ENCODE measurements at regions not wholly inside any gene's neighbourhood (a gene's known extent, or its start where the extent isn't known, plus 50 kb on each side); places are given as distances from the start of the nearest gene placed in this dataset.

DNA sequence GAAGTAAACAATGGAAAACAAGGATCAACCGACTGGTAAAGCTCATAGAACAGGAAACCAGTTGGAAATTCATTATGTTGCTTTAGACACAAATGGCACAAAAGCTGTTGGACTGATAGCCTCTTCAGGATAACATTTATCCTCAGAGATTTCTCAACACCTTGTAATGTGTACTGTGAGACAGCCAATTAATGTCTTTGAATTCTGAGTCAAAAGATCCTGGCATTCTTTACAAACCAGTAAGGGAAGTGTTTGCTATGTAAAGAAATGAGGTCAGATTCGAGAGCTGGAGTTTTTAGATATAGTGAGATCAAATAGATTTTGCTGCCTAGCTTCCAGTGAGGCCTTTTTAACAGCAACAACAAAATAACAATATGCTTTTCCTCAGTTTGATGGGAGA lies 439.2 kb downstream of the C6orf118 start:
- H3K36me3 ChIP-seq (ENCODE audit: control insufficient read depth, insufficient read depth, low read length), result no peaks in the 10 kb centered on the region
- no peak overlapping the region for H3K9ac ChIP-seq (ENCODE audit: low read depth, low read length)
- H2BK20ac ChIP-seq (ENCODE audit: low read depth, low read length), result no peak overlapping the region
- H3K4ac ChIP-seq (ENCODE audit: low read depth, low read length), result no peak overlapping the region
- TF ChIP-seq BHLHE40 (IDR thresholded peaks at IDR 0.05; ENCODE audit: low read depth, low read length), result no peak
- TF ChIP-seq, protein P1, sequence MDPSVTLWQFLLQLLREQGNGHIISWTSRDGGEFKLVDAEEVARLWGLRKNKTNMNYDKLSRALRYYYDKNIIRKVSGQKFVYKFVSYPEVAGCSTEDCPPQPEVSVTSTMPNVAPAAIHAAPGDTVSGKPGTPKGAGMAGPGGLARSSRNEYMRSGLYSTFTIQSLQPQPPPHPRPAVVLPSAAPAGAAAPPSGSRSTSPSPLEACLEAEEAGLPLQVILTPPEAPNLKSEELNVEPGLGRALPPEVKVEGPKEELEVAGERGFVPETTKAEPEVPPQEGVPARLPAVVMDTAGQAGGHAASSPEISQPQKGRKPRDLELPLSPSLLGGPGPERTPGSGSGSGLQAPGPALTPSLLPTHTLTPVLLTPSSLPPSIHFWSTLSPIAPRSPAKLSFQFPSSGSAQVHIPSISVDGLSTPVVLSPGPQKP (IDR thresholded peaks at IDR 0.05; ENCODE audit: borderline replicate concordance, low read depth, low read length), result no peak
- TF ChIP-seq CEBPB (IDR thresholded peaks at IDR 0.05; ENCODE audit: low read depth, low read length), result no peak
- no peaks in the 10 kb centered on the region for H3K4me1 ChIP-seq (ENCODE audit: control insufficient read depth, insufficient read depth, low read length)
- no peak overlapping the region for H3K23ac ChIP-seq (ENCODE audit: low read depth, low read length)
- no peak overlapping the region for H3K4me3 ChIP-seq (ENCODE audit: insufficient read depth, low read depth, low read length)
- H2AK5ac ChIP-seq (ENCODE audit: low read depth, low read length), result no peak overlapping the region
- H4K91ac ChIP-seq (ENCODE audit: insufficient read depth, low read depth, low read length), result no peak overlapping the region
- no peaks in the 10 kb centered on the region for H3K9me1 ChIP-seq (ENCODE audit: insufficient read depth, low read length)
- no peaks in the 10 kb centered on the region for H3K79me1 ChIP-seq (ENCODE audit: low read depth in 1 of 2, low read length in 2 of 2)
- intact Hi-C loops (cut with micrococcal nuclease), result no loop called here
- no peak overlapping the region for H3K14ac ChIP-seq (replicated peaks; ENCODE audit: low read depth, low read length)
- H3K56ac ChIP-seq (ENCODE audit: extremely low read depth, insufficient read depth, low read length), result no peak overlapping the region
- no peak overlapping the region for H3K18ac ChIP-seq (ENCODE audit: low read depth, low read length)
- no TSS peak for BruUV-seq (replicated peaks)
- no peak overlapping the region for H2AK9ac ChIP-seq (replicated peaks; ENCODE audit: low read depth, low read length, poor library complexity)
- DNase-seq, result no peak
- H3K27me3 ChIP-seq (ENCODE audit: control insufficient read depth, insufficient read depth, low read length), result no peaks in the 10 kb centered on the region
- H3K9me3 ChIP-seq (ENCODE audit: control insufficient read depth, insufficient read depth, low read length), result peaks cover 8% of the 10 kb centered on the region
- H4K20me1 ChIP-seq (ENCODE audit: insufficient read depth, low read length), result no peaks in the 10 kb centered on the region
- H2BK15ac ChIP-seq (ENCODE audit: low read depth, low read length), result no peak overlapping the region
- dilution Hi-C loops (cut with HindIII; ENCODE audit: low sequenced_read_pairs, unreplicated experiment), result no loop called here
- H2BK5ac ChIP-seq (ENCODE audit: low read depth, low read length, poor library complexity, severe bottlenecking), result no peak overlapping the region
- H3K27ac ChIP-seq (ENCODE audit: insufficient read depth, low read length), result no peak overlapping the region
- no peak overlapping the region for H4K5ac ChIP-seq (ENCODE audit: low read depth, low read length)
- no CpG with 5 or more reads among the region's 2 CpGs for WGBS, 2 experiments (ENCODE audit: extremely low coverage in 2 of 2, insufficient read length in 1 of 2)
- POLR2A ChIA-PET (ENCODE audit: unreplicated experiment), result no interaction called here
- CTCF ChIA-PET, result no interaction called here
- ATAC-seq (ENCODE audit: low read depth), result no peak
- H4K8ac ChIP-seq (ENCODE audit: low read depth in 2 of 2, low read length in 2 of 2), result no peak overlapping the region
- in situ Hi-C loops (cut with MboI; ENCODE audit: low sequenced_read_pairs), result no loop called here
- no peak overlapping the region for H2BK120ac ChIP-seq (ENCODE audit: low read depth, low read length)
- no peak overlapping the region for H2AFZ ChIP-seq (replicated peaks; ENCODE audit: low read length, poor library complexity)
- H3K4me2 ChIP-seq (ENCODE audit: low read depth, low read length), result no peak overlapping the region

Data from IMR-90 (cell line).